Immature natural killer cell (primary cell): ENCODE measurements at regions not wholly inside any gene's neighbourhood (a gene's known extent, or its start where the extent isn't known, plus 50 kb on each side); places are given as distances from the start of the nearest gene placed in this dataset.
"Not testable (repeated sequence)": the region's sequence is repeated elsewhere in the genome, so short reads cannot be mapped to it uniquely, and the experiment has no call there.

Experiments used
- DNase-seq, 3 donors: peaks; one replicate each; pipeline ENCODE4 v3.0.0; 2022; ENCODE audit warnings: mixed read lengths in 1 of 3
- H3K27ac Mint-ChIP-seq, 6 donors: one replicate each; pipeline ENCODE4 v1.8.0; 2020; ENCODE audit warnings: mixed read lengths in 6 of 6, mild to moderate bottlenecking in 5 of 6, inconsistent platforms in 4 of 6, moderate library complexity in 3 of 6
- H3K27me3 Mint-ChIP-seq, 3 donors: one replicate each; pipeline ENCODE4 v1.8.0; 2020 to 2021; ENCODE audit warnings: low read depth in 3 of 3, mild to moderate bottlenecking in 3 of 3, mixed read lengths in 3 of 3, moderate library complexity in 3 of 3, inconsistent platforms in 1 of 3
- H3K36me3 Mint-ChIP-seq, 3 donors: one replicate each; pipeline ENCODE4 v1.8.0; 2020; ENCODE audit warnings: mixed read lengths in 3 of 3, inconsistent platforms in 2 of 3, mild to moderate bottlenecking in 2 of 3
- H3K4me1 Mint-ChIP-seq, 2 donors: one replicate each; pipeline ENCODE4 v1.8.0; 2020; ENCODE audit warnings: inconsistent platforms in 2 of 2, mild to moderate bottlenecking in 2 of 2, mixed read lengths in 2 of 2, moderate library complexity in 1 of 2
- H3K4me3 Mint-ChIP-seq, 5 donors: one replicate each; pipeline ENCODE4 v1.8.0; 2020; ENCODE audit warnings: mild to moderate bottlenecking in 5 of 5, mixed read lengths in 5 of 5, inconsistent platforms in 3 of 5, moderate library complexity in 3 of 5
- H3K9me3 Mint-ChIP-seq, 6 donors: one replicate each; pipeline ENCODE4 v1.8.0; 2020; ENCODE audit warnings: mild to moderate bottlenecking in 6 of 6, mixed read lengths in 6 of 6, inconsistent platforms in 4 of 6, moderate library complexity in 3 of 6

DNA sequence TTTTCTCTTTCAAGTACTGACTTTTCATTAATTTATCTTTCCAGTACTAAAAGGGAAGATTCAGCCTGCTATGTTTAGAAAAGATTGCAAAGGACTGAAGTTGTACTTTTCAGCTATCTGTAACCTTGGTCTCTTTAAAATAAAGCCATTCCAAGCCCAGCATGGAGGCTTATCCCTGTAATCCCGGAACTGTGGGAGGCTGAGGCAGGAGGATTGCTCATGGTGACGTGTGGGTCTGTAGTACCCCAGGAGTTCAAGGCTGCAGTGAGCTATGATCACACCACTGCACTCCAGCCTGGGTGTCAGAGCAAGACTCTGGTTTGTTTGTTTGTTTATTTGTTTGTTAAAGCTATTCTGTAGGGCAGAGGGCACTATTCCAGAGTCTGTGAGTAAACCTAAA lies 50.6 kb upstream of the TMEM170B start:
- peaks cover 0 to 3% (median 0%) of the 10 kb centered on the region in 3 donors for H3K36me3 Mint-ChIP-seq
- no peaks in the 10 kb centered on the region for H3K9me3 Mint-ChIP-seq
- H3K27ac Mint-ChIP-seq = no peak overlapping the region
- DNase-seq = no peak
- H3K4me3 Mint-ChIP-seq = no peak overlapping the region
- peaks cover 0 to 4% (median 2%) of the 10 kb centered on the region in 3 donors for H3K27me3 Mint-ChIP-seq
- no peaks in the 10 kb centered on the region for H3K4me1 Mint-ChIP-seq

GRCh38 chr6:11486486-11486885 lies 51.1 kb upstream of the TMEM170B start:
- DNase-seq = no peak
- Mint-ChIP-seq H3K9me3 (no peaks in the 10 kb centered on the region), H3K27me3 (peaks cover 0 to 4% (median 2%) of the 10 kb centered on the region in 3 donors), H3K4me3 (no peak overlapping the region), H3K4me1 (no peaks in the 10 kb centered on the region), H3K36me3 (peaks cover 0 to 3% (median 0%) of the 10 kb centered on the region in 3 donors), H3K27ac (no peak overlapping the region)

- H3K27ac Mint-ChIP-seq = no peak overlapping the region
- H3K36me3 Mint-ChIP-seq = peaks cover 0 to 3% (median 0%) of the 10 kb centered on the region in 3 donors
- H3K9me3 Mint-ChIP-seq = no peaks in the 10 kb centered on the region
- DNase-seq = no peak
- H3K4me3 Mint-ChIP-seq = no peak overlapping the region
- H3K27me3 Mint-ChIP-seq = peaks cover 0 to 4% (median 2%) of the 10 kb centered on the region in 3 donors
- no peaks in the 10 kb centered on the region for H3K4me1 Mint-ChIP-seq
These were observed 51.5 kb upstream of the TMEM170B start for GRCh38 chr6:11486051-11486450.

GRCh38 chr6:11485271-11485670 lies 52.3 kb upstream of the TMEM170B start:
- Mint-ChIP-seq H3K27ac (no peak overlapping the region), H3K4me3 (no peak overlapping the region), H3K9me3 (no peaks in the 10 kb centered on the region), H3K4me1 (no peaks in the 10 kb centered on the region), H3K36me3 (peaks cover 0 to 3% (median 0%) of the 10 kb centered on the region in 3 donors), H3K27me3 (peaks cover 0 to 4% (median 2%) of the 10 kb centered on the region in 3 donors)
- DNase-seq = no peak

GRCh38 chr6:11484441-11484840 lies 53.1 kb upstream of the TMEM170B start:
- no peak overlapping the region for H3K4me3 Mint-ChIP-seq
- no peak overlapping the region for H3K27ac Mint-ChIP-seq
- peaks cover 0 to 5% (median 2%) of the 10 kb centered on the region in 3 donors for H3K27me3 Mint-ChIP-seq
- no peaks in the 10 kb centered on the region for H3K4me1 Mint-ChIP-seq
- no peak for DNase-seq
- H3K36me3 Mint-ChIP-seq = peaks cover 0 to 3% (median 0%) of the 10 kb centered on the region in 3 donors
- H3K9me3 Mint-ChIP-seq = no peaks in the 10 kb centered on the region

DNA sequence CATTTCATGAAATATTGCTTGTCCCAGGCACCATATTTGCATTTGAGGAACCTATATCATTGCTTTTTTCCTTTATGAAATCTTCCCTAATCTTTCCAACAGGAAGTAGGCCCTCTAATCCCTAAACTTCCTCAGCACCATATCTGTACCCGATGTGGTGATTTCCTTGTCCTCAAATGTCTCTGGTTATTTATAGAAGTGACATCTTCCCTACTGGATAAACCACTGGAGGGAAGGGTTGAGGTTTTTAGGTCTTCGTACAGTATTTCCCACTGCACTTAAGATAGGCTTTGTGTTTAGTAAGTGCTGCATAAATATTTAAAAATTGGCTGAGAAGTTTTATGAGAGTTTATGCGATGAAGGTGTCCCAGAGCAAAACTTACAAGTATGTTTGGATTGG lies 54.9 kb upstream of the TMEM170B start:
- DNase-seq = no peak
- peaks cover 0 to 8% (median 0%) of the 10 kb centered on the region in 3 donors for H3K36me3 Mint-ChIP-seq
- no peaks in the 10 kb centered on the region for H3K9me3 Mint-ChIP-seq

GRCh38 chr6:11480541-11480940 lies 57.0 kb upstream of the TMEM170B start:
- Mint-ChIP-seq H3K36me3 (peaks cover 0 to 12% (median 0%) of the 10 kb centered on the region in 3 donors), H3K27ac (no peak overlapping the region), H3K4me3 (no peak overlapping the region), H3K27me3 (peaks cover 3 to 7% (median 7%) of the 10 kb centered on the region in 3 donors), H3K4me1 (no peaks in the 10 kb centered on the region), H3K9me3 (no peaks in the 10 kb centered on the region)
- no peak for DNase-seq

More for the DNA sequence above, 54.9 kb upstream of the TMEM170B start:
- Mint-ChIP-seq H3K27ac (no peak overlapping the region), H3K4me1 (no peaks in the 10 kb centered on the region), H3K27me3 (peaks cover 0 to 3% (median 2%) of the 10 kb centered on the region in 3 donors), H3K4me3 (no peak overlapping the region)

GRCh38 chr6:11479296-11479695 lies 58.3 kb upstream of the TMEM170B start:
- no peak for DNase-seq
- H3K4me1 Mint-ChIP-seq = no peaks in the 10 kb centered on the region
- H3K36me3 Mint-ChIP-seq = peaks cover 0 to 9% (median 0%) of the 10 kb centered on the region in 3 donors
- no peak overlapping the region for H3K27ac Mint-ChIP-seq
- H3K27me3 Mint-ChIP-seq = peaks cover 3 to 7% (median 7%) of the 10 kb centered on the region in 3 donors
- H3K4me3 Mint-ChIP-seq = no peak overlapping the region
- H3K9me3 Mint-ChIP-seq = no peaks in the 10 kb centered on the region

GRCh38 chr6:11478586-11478985 lies 59.0 kb upstream of the TMEM170B start:
- Mint-ChIP-seq H3K9me3 (no peaks in the 10 kb centered on the region), H3K27me3 (peaks cover 4 to 7% (median 7%) of the 10 kb centered on the region in 3 donors), H3K27ac (no peak overlapping the region), H3K4me1 (no peaks in the 10 kb centered on the region), H3K36me3 (peaks cover 0 to 9% (median 0%) of the 10 kb centered on the region in 3 donors), H3K4me3 (no peak overlapping the region)
- DNase-seq = no peak

DNA sequence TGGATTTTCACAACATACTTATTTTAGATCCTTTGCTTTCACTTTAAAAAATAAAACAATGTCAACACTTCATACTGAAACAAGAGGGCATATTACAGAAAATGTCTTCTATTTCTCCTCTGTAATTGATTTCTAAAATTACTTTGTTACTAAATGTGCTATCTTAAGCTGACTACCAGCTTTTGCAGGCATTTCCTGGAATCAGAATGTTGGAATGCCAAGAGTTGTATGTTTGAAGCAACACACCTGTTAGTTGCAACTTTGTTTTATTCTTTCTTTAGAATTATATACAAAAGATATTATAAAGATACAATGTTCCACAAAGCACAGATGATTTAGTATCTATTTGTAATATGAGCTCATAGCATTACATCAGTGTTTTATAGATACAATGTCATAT lies 62.5 kb upstream of the TMEM170B start:
- Mint-ChIP-seq H3K27ac (no peak overlapping the region), H3K4me3 (no peak overlapping the region), H3K36me3 (peaks cover 0 to 9% (median 0%) of the 10 kb centered on the region in 3 donors), H3K4me1 (no peaks in the 10 kb centered on the region), H3K9me3 (no peaks in the 10 kb centered on the region), H3K27me3 (peaks cover 2 to 7% (median 5%) of the 10 kb centered on the region in 3 donors)
- DNase-seq = no peak

DNA sequence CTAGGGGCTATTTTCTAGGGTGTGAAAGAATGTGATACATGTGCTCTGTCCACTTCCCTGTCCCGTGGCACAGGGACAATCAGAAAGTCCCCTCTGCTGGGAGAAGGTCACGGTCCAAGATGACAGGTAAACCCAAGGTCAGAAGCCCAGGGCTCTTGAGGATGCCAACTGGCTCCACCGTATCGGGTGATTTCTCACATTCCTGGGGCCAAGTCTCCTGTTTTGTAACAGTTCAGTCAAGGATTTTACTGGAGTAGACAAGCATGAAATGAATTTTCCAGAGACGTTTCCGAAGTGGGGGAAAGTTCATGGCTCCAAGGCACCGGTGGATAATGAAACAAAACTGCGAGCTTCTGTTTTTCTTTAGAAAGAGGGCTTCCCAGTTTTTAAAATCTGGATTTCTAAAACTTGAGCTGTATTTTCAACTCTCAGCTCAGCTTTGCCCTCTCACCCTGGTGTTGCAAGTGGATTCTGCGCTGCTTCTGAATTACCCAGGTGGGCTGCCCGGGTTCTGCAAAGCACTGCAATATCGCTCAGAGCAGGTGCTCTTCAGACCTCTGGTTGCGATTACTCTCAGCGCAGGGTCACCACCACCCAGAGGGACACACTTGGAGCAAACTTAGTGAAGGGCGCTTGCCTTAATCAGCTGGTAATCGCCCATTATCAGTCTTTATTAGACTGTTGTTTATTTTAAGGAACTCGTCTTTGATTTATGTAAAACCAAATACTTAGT lies 64.4 kb upstream of the TMEM170B start:
- no peak for DNase-seq
- Mint-ChIP-seq H3K36me3 (peaks cover 0 to 5% (median 0%) of the 10 kb centered on the region in 3 donors), H3K27me3 (peaks cover 2 to 7% (median 7%) of the 10 kb centered on the region in 3 donors), H3K9me3 (no peaks in the 10 kb centered on the region), H3K4me1 (peaks cover 0 to under 1% of the 10 kb centered on the region in 2 donors), H3K4me3 (no peak overlapping the region), H3K27ac (no peak overlapping the region)

DNA sequence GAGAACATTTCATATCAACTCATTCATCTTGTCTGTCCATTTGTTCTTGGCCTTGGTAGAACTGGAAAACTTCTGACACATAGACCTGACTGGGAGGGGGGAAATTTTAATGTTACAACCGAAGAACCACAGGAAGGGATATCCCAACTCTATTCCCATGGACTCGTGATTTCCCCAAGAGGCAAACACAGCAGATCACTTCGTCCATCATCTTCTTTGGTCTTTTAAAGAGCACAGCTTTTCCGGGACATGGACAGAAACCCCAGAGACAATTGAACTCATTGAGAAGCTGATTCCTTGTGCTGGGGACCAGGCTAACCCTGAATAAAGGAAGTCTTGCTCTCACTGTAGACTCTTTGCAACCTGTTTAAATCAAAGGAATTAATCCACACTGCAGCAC lies 66.3 kb upstream of the TMEM170B start:
- Mint-ChIP-seq H3K4me1 (peaks cover 5 to 12% of the 10 kb centered on the region in 2 donors), H3K36me3 (no peaks in the 10 kb centered on the region), H3K9me3 (no peaks in the 10 kb centered on the region), H3K27me3 (peaks cover 3 to 4% (median 4%) of the 10 kb centered on the region in 3 donors), H3K27ac (no peak overlapping the region), H3K4me3 (no peak overlapping the region)
- no peak for DNase-seq

DNA sequence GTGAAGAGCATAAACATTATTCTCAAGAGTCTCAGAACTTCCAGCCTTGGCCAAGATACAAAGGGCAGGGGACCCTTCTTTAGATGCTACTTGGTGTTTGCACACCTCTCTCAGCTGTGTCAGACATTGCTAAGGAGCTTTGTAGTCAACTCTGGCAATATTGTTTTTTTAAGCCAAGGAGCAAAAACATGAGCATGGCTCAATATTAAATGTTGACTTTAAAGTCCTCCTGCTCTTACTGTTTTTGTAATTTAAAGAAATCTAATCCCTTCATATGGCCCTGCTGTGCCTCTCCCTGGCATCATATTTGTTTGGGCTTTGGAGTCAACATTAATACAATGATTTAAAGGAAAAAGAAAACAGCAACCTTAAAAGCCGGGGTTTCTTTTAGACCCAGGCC lies 67.9 kb upstream of the TMEM170B start:
- H3K27ac Mint-ChIP-seq = peak overlapping the region in 1 of 6 donors; percentile 33
- peaks cover 2 to 3% (median 2%) of the 10 kb centered on the region in 3 donors for H3K27me3 Mint-ChIP-seq
- no peak overlapping the region for H3K4me3 Mint-ChIP-seq
- no peak for DNase-seq
- H3K9me3 Mint-ChIP-seq = no peaks in the 10 kb centered on the region
- H3K4me1 Mint-ChIP-seq = peaks cover 5 to 12% of the 10 kb centered on the region in 2 donors
- no peaks in the 10 kb centered on the region for H3K36me3 Mint-ChIP-seq

DNA sequence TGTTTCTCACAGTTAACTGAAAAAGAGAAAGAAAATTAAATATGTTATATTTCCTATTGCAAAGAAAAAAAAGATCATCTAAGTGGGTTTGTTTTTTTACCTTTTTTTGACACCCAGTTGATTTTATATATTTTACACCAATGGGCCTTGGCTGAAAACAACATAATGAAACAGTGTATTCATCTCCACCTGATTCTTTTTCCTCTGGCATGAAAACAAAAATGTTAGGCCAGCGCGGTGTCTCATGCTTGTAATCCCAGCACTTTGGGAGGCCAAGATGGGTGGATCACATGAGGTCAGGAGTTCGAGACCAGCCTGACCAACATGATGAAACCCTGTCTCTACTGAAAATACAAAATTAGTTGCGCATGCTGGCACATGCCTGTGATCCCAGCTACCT lies 69.3 kb upstream of the TMEM170B start:
- Mint-ChIP-seq H3K27ac (peak overlapping the region in 1 of 6 donors; percentile 8), H3K4me1 (peaks cover 5 to 12% of the 10 kb centered on the region in 2 donors)
- not testable (repeated sequence) for H3K4me3 Mint-ChIP-seq, H3K9me3 Mint-ChIP-seq, H3K27me3 Mint-ChIP-seq, DNase-seq, H3K36me3 Mint-ChIP-seq
